Naive B cell (primary cell): ENCODE measurements at regions not wholly inside any gene's neighbourhood (a gene's known extent, or its start where the extent isn't known, plus 50 kb on each side); places are given as distances from the start of the nearest gene placed in this dataset.

ENCODE experiments used
- ATAC-seq, 2 donors: fragments of 150-1000 bp; cut with Tn5 transposase; 2 replicates each; pipeline ENCODE4 v1.10.0; 2021; ENCODE audit warnings: low read depth in 2 of 2, mild to moderate bottlenecking in 2 of 2, moderate library complexity in 2 of 2
- DNase-seq: peaks from one replicate; pipeline ENCODE4 v3.0.0; 2022
- H3K27ac Mint-ChIP-seq, 6 donors: one replicate each; pipeline ENCODE4 v1.8.0; 2020 to 2022; ENCODE audit warnings: mild to moderate bottlenecking in 6 of 6, mixed read lengths in 6 of 6, moderate library complexity in 5 of 6, inconsistent platforms in 2 of 6
- H3K27me3 Mint-ChIP-seq, 3 donors: one replicate each; pipeline ENCODE4 v1.8.0; 2021 to 2022; ENCODE audit warnings: mixed read lengths in 3 of 3, mild to moderate bottlenecking in 1 of 3
- H3K36me3 Mint-ChIP-seq, 2 donors: one replicate each; pipeline ENCODE4 v1.8.0; 2020 to 2022; ENCODE audit warnings: mixed read lengths in 2 of 2, inconsistent platforms in 1 of 2, mild to moderate bottlenecking in 1 of 2
- H3K4me1 Mint-ChIP-seq, 3 donors: one replicate each; pipeline ENCODE4 v1.8.0; 2020 to 2022; ENCODE audit warnings: mixed read lengths in 3 of 3, inconsistent platforms in 1 of 3, mild to moderate bottlenecking in 1 of 3, moderate library complexity in 1 of 3
- H3K4me3 Mint-ChIP-seq, 8 donors: one replicate each; pipeline ENCODE4 v1.8.0; 2020 to 2022; ENCODE audit warnings: mild to moderate bottlenecking in 8 of 8, mixed read lengths in 8 of 8, moderate library complexity in 8 of 8, inconsistent platforms in 2 of 8
- H3K9me3 Mint-ChIP-seq, 7 donors: one replicate each; pipeline ENCODE4 v1.8.0; 2020 to 2022; ENCODE audit warnings: mixed read lengths in 7 of 7, mild to moderate bottlenecking in 5 of 7, inconsistent platforms in 2 of 7, moderate library complexity in 1 of 7

GRCh38 chr11:33490842-33491370 lies 209.7 kb downstream of the C11orf91 start:
- DNase-seq (no peak), ATAC-seq (no peak)
- H3K27ac Mint-ChIP-seq = no peak overlapping the region
- no peaks in the 10 kb centered on the region for H3K36me3 Mint-ChIP-seq
- peaks cover 5 to 10% (median 8%) of the 10 kb centered on the region in 3 donors for H3K27me3 Mint-ChIP-seq
- no peaks in the 10 kb centered on the region for H3K4me1 Mint-ChIP-seq
- peaks cover 0 to 4% (median 0%) of the 10 kb centered on the region in 7 donors for H3K9me3 Mint-ChIP-seq
- no peak overlapping the region for H3K4me3 Mint-ChIP-seq

- Mint-ChIP-seq H3K4me1 (no peaks in the 10 kb centered on the region), H3K4me3 (no peak overlapping the region), H3K9me3 (peaks cover 0 to 7% (median 0%) of the 10 kb centered on the region in 7 donors), H3K27ac (no peak overlapping the region), H3K36me3 (no peaks in the 10 kb centered on the region), H3K27me3 (peaks cover 10 to 26% (median 11%) of the 10 kb centered on the region in 3 donors)
- ATAC-seq (no peak), DNase-seq (no peak)
Observed at GRCh38 chr11:33488971-33489370, 211.7 kb downstream of the C11orf91 start.

- no peak overlapping the region for H3K27ac Mint-ChIP-seq
- DNase-seq = no peak
- ATAC-seq = no peak
- H3K4me3 Mint-ChIP-seq = no peak overlapping the region
- peaks cover 0 to 3% (median 0%) of the 10 kb centered on the region in 7 donors for H3K9me3 Mint-ChIP-seq
- H3K27me3 Mint-ChIP-seq = peaks cover 8 to 29% (median 21%) of the 10 kb centered on the region in 3 donors
- H3K36me3 Mint-ChIP-seq = no peaks in the 10 kb centered on the region
- no peaks in the 10 kb centered on the region for H3K4me1 Mint-ChIP-seq
Observed at GRCh38 chr11:33480626-33481025, 220.0 kb downstream of the C11orf91 start.

- Mint-ChIP-seq H3K4me3 (no peak overlapping the region), H3K9me3 (peaks cover 0 to under 1% (median 0%) of the 10 kb centered on the region in 7 donors), H3K36me3 (no peaks in the 10 kb centered on the region), H3K27me3 (peaks cover 13 to 18% (median 18%) of the 10 kb centered on the region in 3 donors), H3K4me1 (no peaks in the 10 kb centered on the region), H3K27ac (no peak overlapping the region)
- ATAC-seq (no peak), DNase-seq (no peak)
Observed at GRCh38 chr11:33479231-33479630, 221.4 kb downstream of the C11orf91 start.

GRCh38 chr11:33478111-33478573 lies 221.0 kb downstream of the HIPK3 start:
- no peaks in the 10 kb centered on the region for H3K36me3 Mint-ChIP-seq
- no peaks in the 10 kb centered on the region for H3K9me3 Mint-ChIP-seq
- H3K27ac Mint-ChIP-seq = no peak overlapping the region
- no peak for DNase-seq
- ATAC-seq = no peak
- H3K4me1 Mint-ChIP-seq = no peaks in the 10 kb centered on the region
- no peak overlapping the region for H3K4me3 Mint-ChIP-seq
- peaks cover 13 to 23% (median 21%) of the 10 kb centered on the region in 3 donors for H3K27me3 Mint-ChIP-seq

GRCh38 chr11:33476945-33477606 lies 219.9 kb downstream of the HIPK3 start:
- peaks cover 11 to 32% (median 28%) of the 10 kb centered on the region in 3 donors for H3K27me3 Mint-ChIP-seq
- no peak overlapping the region for H3K27ac Mint-ChIP-seq
- no peaks in the 10 kb centered on the region for H3K9me3 Mint-ChIP-seq
- H3K36me3 Mint-ChIP-seq = no peaks in the 10 kb centered on the region
- H3K4me3 Mint-ChIP-seq = no peak overlapping the region
- DNase-seq = no peak
- no peak for ATAC-seq
- H3K4me1 Mint-ChIP-seq = no peaks in the 10 kb centered on the region

- Mint-ChIP-seq H3K27ac (no peak overlapping the region), H3K27me3 (peaks cover 17 to 41% (median 38%) of the 10 kb centered on the region in 3 donors), H3K4me3 (no peak overlapping the region), H3K4me1 (no peaks in the 10 kb centered on the region), H3K9me3 (peaks cover 0 to 5% (median 0%) of the 10 kb centered on the region in 7 donors), H3K36me3 (no peaks in the 10 kb centered on the region)
- DNase-seq (no peak), ATAC-seq (no peak)
Observed at GRCh38 chr11:33475993-33476392, 218.8 kb downstream of the HIPK3 start.

- no peak overlapping the region for H3K27ac Mint-ChIP-seq
- no peaks in the 10 kb centered on the region for H3K4me1 Mint-ChIP-seq
Observed at GRCh38 chr11:33474866-33475265, 217.7 kb downstream of the HIPK3 start.

GRCh38 chr11:33471541-33471940 lies 214.4 kb downstream of the HIPK3 start:
- peaks cover 10 to 41% (median 24%) of the 10 kb centered on the region in 3 donors for H3K27me3 Mint-ChIP-seq
- no peaks in the 10 kb centered on the region for H3K4me1 Mint-ChIP-seq
- peaks cover 0 to 6% (median 0%) of the 10 kb centered on the region in 7 donors for H3K9me3 Mint-ChIP-seq
- H3K36me3 Mint-ChIP-seq = no peaks in the 10 kb centered on the region
- no peak overlapping the region for H3K4me3 Mint-ChIP-seq
- H3K27ac Mint-ChIP-seq = no peak overlapping the region
- ATAC-seq (no peak), DNase-seq (no peak)

More at GRCh38 chr11:33474866-33475265, 217.7 kb downstream of the HIPK3 start:
- H3K4me3 Mint-ChIP-seq = no peak overlapping the region
- DNase-seq (no peak), ATAC-seq (no peak)
- H3K36me3 Mint-ChIP-seq = no peaks in the 10 kb centered on the region
- peaks cover 10 to 48% (median 36%) of the 10 kb centered on the region in 3 donors for H3K27me3 Mint-ChIP-seq
- H3K9me3 Mint-ChIP-seq = peaks cover 0 to 6% (median 0%) of the 10 kb centered on the region in 7 donors

GRCh38 chr11:33467966-33468365 lies 210.8 kb downstream of the HIPK3 start:
- Mint-ChIP-seq H3K27me3 (peaks cover 9 to 38% (median 16%) of the 10 kb centered on the region in 3 donors), H3K4me1 (no peaks in the 10 kb centered on the region), H3K9me3 (peaks cover 0 to 6% (median 0%) of the 10 kb centered on the region in 7 donors), H3K27ac (no peak overlapping the region), H3K36me3 (no peaks in the 10 kb centered on the region), H3K4me3 (no peak overlapping the region)
- DNase-seq (no peak), ATAC-seq (no peak)

GRCh38 chr11:33463059-33463458 lies 205.9 kb downstream of the HIPK3 start:
- no peak overlapping the region for H3K4me3 Mint-ChIP-seq
- no peak for ATAC-seq
- no peaks in the 10 kb centered on the region for H3K4me1 Mint-ChIP-seq
- H3K27ac Mint-ChIP-seq = no peak overlapping the region
- no peaks in the 10 kb centered on the region for H3K36me3 Mint-ChIP-seq
- H3K9me3 Mint-ChIP-seq = peaks cover 0 to 1% (median 0%) of the 10 kb centered on the region in 7 donors
- no peak for DNase-seq
- peaks cover 4 to 19% (median 16%) of the 10 kb centered on the region in 3 donors for H3K27me3 Mint-ChIP-seq

- ATAC-seq (no peak), DNase-seq (no peak)
- H3K4me3 Mint-ChIP-seq = no peak overlapping the region
- H3K36me3 Mint-ChIP-seq = no peaks in the 10 kb centered on the region
- peaks cover 0 to 1% (median 0%) of the 10 kb centered on the region in 7 donors for H3K9me3 Mint-ChIP-seq
- H3K4me1 Mint-ChIP-seq = no peaks in the 10 kb centered on the region
- H3K27ac Mint-ChIP-seq = no peak overlapping the region
- H3K27me3 Mint-ChIP-seq = peaks cover 7 to 27% (median 21%) of the 10 kb centered on the region in 3 donors
Observed at GRCh38 chr11:33461369-33462125, 204.4 kb downstream of the HIPK3 start.

GRCh38 chr11:33457948-33458347 lies 200.8 kb downstream of the HIPK3 start:
- ATAC-seq (no peak), DNase-seq (no peak)
- no peak overlapping the region for H3K4me3 Mint-ChIP-seq
- no peaks in the 10 kb centered on the region for H3K9me3 Mint-ChIP-seq
- H3K27ac Mint-ChIP-seq = no peak overlapping the region
- peaks cover 9 to 30% (median 13%) of the 10 kb centered on the region in 3 donors for H3K27me3 Mint-ChIP-seq
- H3K36me3 Mint-ChIP-seq = no peaks in the 10 kb centered on the region
- no peaks in the 10 kb centered on the region for H3K4me1 Mint-ChIP-seq
